K562 (cell line): ENCODE measurements at regions not wholly inside any gene's neighbourhood (a gene's known extent, or its start where the extent isn't known, plus 50 kb on each side); places are given as distances from the start of the nearest gene placed in this dataset.

Experiments used
- CHD7 ChIP-seq: fragments of 200-600 bp; sonication (generic); IDR thresholded peaks from one replicate; pipeline ENCODE4 v1.6.1; 2012; ENCODE audit warnings: mild to moderate bottlenecking, low read depth, low read length, inconsistent platforms
- NFATC3 ChIP-seq: fragments of 450-650 bp; IDR thresholded peaks from 2 replicates; pipeline ENCODE4 v1.6.1; 2017; ENCODE audit warnings: mild to moderate bottlenecking
- ZNF197 ChIP-seq: fragments of 200-800 bp; sonication (Bioruptor generic); IDR thresholded peaks from 2 replicates; pipeline ENCODE4 v1.6.1; 2016; ENCODE audit warnings: low read depth, missing genetic modification characterization, missing compliant biosample characterization
- ZNF407 ChIP-seq: fragments of 450-650 bp; IDR thresholded peaks from 2 replicates; pipeline ENCODE4 v1.6.1; 2016; ENCODE audit warnings: low read depth
- TF ChIP-seq, protein P1 (sequence below), 3 experiments: fragments of 200-800 bp in 1 of 3; sonication (Bioruptor generic) in 1 of 3; sonication (generic) in 1 of 3; formaldehyde crosslinking in 1 of 3; IDR thresholded peaks; 2 replicates each; pipeline versions ENCODE4 v1.6.1 to v1.8.0; 2016 to 2022; ENCODE audit warnings: mild to moderate bottlenecking in 2 of 3, missing compliant biosample characterization in 2 of 3, missing genetic modification characterization in 2 of 3, missing genetic modification reagents in 1 of 3
- TF ChIP-seq, protein P2 (sequence below): fragments of 250-450 bp; sonication (Bioruptor Pico); IDR thresholded peaks from 2 replicates; pipeline ENCODE4 v1.8.0; 2022; ENCODE audit warnings: moderate library complexity, mild to moderate bottlenecking, inconsistent platforms

DNA sequence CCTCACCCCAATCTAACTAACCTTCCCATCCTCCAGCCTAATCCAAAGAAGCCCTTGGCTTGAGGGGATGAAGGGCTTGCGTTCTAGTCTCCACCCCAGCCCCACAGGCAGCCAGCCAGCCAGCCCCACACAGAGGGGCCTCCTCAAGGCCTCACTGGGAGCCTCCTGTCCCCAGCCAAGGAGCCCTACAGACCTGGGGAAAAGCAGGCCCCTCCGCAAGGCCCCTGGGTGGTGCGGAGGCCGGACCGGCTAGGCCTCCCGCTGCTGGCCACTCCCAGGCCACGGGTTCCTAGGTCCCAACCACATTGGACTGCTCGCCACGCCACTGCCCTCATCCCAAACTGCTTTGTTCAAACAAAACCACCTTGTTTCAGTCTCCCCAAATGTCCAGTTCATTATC, 78.0 kb downstream of the ZIC5 start (continued):
- TF ChIP-seq, protein P1, sequence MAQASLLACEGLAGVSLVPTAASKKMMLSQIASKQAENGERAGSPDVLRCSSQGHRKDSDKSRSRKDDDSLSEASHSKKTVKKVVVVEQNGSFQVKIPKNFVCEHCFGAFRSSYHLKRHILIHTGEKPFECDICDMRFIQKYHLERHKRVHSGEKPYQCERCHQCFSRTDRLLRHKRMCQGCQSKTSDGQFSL (CRISPR knock-in tag; IDR thresholded peaks at IDR 0.05), result no peak
- TF ChIP-seq, protein P1 (tag; IDR thresholded peaks at IDR 0.05), result no peak
- no peak for TF ChIP-seq ZNF407
- no peak for TF ChIP-seq NFATC3
- no peak for TF ChIP-seq ZNF197 (CRISPR knock-in tag)
- TF ChIP-seq CHD7, result no peak
- TF ChIP-seq, protein P2, sequence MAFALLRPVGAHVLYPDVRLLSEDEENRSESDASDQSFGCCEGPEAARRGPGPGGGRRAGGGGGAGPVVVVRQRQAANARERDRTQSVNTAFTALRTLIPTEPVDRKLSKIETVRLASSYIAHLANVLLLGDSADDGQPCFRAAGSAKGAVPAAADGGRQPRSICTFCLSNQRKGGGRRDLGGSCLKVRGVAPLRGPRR, result no peak
